Left ventricle myocardium superior (tissue), 1 donor: ENCODE measurements at regions not wholly inside any gene's neighbourhood (a gene's known extent, or its start where the extent isn't known, plus 50 kb on each side); places are given as distances from the start of the nearest gene placed in this dataset.
A peak's percentile ranks its signal among the peaks of the same experiment; 100 is the strongest.

ENCODE experiments used
- ATAC-seq: fragments of 200-7000 bp; cut with Tn5 transposase; one replicate; pipeline ENCODE4 v1.9.1; 2020; ENCODE audit warnings: mild to moderate bottlenecking, moderate library complexity
- DNase-seq: peaks from one replicate; pipeline ENCODE4 v3.0.0-alpha.2; 2020
- intact Hi-C: fragments of 100-400 bp; cut with micrococcal nuclease; formaldehyde crosslinking; loops from one replicate; pipeline ENCODE4 v1.11.0; 2022
- donor health status: DM: no; HTN: yes; CAD: no; lungs with severe emphysema.

- no peak for DNase-seq
- no peak for ATAC-seq
- intact Hi-C loops, result no loop called here
Measured at GRCh38 chr14:29236401-29236800, 469.8 kb downstream of the FOXG1 start.

DNA sequence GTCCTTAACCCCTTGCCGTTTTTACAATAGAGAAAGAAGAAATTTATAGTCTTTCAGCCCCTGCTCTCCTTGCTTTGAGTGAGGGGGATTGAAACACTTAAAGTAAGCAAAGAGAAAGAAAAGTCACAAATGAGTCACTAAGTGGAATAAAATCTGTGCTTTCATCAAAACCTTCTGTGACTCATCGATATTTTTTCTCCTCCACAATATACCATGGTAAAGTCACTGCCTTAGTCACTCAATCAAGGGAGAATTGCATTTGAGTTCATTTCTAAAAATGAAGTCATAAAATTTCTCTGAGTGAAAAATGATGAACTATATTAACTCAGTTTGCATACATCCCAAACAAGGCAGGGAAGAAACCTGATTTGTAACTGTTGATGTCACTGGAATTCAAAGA lies 470.3 kb downstream of the FOXG1 start:
- intact Hi-C loops, result no loop called here
- no peak for ATAC-seq
- DNase-seq, result no peak

GRCh38 chr14:29240066-29240465 lies 473.5 kb downstream of the FOXG1 start:
- intact Hi-C loops, result no loop called here
- ATAC-seq (no peak), DNase-seq (no peak)

DNA sequence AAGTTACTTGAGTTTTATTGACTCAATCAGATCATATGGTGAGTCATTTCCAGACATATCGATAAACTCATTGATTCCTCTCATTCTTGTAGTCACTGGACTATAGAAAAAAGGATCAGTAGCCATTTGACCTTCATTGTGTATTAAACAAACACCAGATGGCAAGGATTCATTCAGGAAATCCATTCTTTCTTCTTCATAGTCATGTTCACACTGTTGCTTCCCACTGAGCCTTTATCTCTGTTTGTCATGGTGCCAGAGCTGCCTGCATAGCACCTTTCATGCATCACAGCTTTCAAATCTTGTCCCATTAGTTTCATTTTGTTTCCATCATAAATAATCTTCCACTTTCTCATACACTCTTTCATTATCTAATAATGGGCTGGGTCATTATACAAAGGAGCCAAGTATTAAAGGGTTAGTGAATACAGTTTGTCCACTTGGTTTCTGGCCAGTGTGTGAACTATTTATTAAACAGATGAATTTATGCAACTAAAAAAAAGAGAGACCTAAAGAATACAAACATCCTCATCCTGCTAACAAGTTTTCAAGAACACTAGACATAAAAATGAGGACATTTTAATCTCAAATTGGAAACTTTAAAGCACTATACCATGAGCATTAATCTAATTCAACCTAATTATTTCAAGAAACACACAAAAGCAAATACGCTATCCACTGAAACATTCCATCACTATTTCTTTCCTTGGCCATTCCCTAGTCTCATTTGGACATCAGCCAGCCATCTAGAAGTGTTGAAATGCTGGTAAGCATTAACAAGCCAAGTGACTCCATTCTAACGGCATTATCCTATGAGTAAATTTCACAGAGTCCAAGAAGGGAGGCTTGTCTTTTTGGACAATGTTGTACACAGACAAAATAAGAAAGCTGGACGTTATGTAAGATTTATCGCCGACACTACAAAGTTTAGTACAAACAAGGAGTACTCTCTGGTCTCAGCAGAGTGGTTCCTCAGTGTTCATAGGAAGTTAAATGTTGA lies 476.5 kb downstream of the FOXG1 start:
- intact Hi-C loops, result no loop called here
- ATAC-seq (peak; percentile 27), DNase-seq (no peak)

DNA sequence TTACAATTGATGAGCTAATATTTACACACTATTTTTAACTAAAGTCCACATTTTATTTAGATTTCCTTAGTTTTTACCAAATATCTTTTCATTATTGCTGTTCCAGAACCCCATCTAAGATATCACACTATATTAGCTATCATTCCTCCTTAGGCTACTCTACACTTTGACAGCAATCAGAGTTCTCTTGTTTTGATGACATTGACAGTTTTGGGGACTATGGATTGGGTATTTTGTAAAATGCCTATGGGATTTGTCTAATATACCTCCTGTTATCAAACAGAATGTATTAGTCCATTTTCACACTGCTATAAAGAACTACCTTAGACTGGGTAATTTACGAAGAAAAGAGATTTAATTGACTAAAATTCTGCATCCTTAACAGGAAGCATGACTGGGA lies 489.1 kb downstream of the FOXG1 start:
- DNase-seq, result no peak
- intact Hi-C loops, result no loop called here
- ATAC-seq, result no peak

- ATAC-seq (no peak), DNase-seq (no peak)
- intact Hi-C loops, result no loop called here
Measured at GRCh38 chr14:29262979-29263378, 496.4 kb downstream of the FOXG1 start.

DNA sequence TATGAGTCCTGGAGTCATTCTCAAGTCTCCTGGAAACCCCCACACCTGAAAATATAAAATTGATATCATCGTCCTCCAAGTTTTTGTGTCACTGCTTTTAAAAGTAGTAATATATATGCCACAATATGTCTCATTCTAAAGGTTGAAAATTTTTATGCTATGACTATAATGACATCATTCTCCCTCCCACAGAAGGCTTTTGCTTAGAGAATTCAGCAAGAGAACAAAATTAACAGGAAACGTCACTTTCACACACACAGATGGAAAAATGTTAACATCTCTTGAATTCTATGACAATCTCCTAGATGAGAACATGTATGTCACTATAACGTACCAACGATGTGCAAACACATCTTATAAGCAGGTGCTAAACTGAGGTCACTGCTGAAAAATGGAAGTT lies 498.3 kb downstream of the FOXG1 start:
- DNase-seq, result no peak
- no peak for ATAC-seq
- intact Hi-C loops, result no loop called here

DNA sequence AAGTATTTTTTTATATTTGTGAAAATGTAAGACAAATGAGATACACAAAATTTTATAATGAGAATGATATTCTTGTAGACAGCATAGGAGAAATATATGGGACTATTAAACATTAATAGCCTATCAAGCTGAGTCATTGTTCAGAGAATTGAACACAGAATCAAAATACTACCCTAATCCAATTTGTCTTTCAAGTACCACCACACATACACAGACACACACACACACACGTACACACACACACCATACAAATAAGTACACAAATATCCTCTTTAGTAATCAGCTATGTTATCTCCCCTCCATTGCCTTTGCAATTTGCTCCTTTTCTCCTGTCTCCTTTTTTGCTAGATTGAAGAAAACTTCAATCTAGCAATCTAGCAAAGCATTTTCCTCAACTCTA lies 499.3 kb downstream of the FOXG1 start:
- intact Hi-C loops, result no loop called here
- ATAC-seq (no peak), DNase-seq (no peak)

- intact Hi-C loops, result no loop called here
- DNase-seq (no peak), ATAC-seq (no peak)
Measured at GRCh38 chr14:29271669-29272068, 505.1 kb downstream of the FOXG1 start.

DNA sequence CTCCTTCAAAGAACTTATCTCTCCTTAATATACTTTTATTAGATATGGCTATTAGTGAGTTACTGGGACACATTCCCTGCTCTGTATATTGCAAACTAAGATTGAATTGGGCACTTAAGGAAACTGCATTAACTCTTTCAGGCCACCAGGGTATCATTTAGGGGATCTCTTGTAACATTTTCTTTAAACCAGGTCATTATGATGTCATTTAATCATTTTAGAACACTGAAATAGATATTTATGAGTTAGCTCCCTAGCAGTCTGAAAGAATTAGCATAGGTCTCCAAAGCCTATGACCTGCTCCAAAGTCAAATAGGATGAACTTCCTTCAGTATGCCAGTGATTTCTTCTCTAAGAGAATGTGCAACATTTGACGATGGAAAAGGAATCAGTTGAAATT lies 506.9 kb downstream of the FOXG1 start:
- no peak for DNase-seq
- intact Hi-C loops, result no loop called here

DNA sequence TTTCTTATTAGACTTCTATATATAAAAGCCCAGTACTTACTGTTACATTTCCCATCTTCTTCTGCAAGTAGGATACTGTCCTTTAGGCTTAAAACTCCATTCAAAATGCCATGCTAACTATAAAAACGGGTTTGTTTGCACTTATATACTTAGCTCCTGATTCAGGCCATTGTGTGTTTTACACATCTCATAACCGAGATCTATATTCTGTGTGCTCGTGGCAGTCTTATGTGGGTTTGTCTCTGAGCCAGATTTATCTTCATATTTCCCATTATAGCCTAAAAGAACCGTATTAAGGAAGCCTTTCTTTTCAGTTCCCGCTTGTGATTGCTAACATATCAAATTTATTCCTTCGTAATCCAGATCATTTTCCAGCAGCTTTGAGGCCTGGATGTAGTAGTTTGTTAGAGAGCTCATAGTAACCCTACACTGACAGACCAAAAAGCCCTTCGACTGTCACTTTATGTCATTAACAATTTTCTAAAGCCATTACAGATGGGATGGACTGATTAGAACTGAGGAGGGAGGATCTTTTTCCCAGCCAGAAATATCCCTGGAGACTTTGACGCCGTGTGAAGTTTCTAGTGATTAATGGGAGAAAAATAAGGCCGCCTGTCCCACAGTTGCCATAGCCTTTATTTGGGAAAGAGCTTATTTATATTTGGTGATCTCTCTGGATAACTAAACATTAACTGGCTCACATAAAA lies 508.5 kb downstream of the FOXG1 start:
- intact Hi-C loops, result no loop called here
- ATAC-seq (no peak), DNase-seq (no peak)

More for the DNA sequence above, 506.9 kb downstream of the FOXG1 start:
- ATAC-seq, result no peak

DNA sequence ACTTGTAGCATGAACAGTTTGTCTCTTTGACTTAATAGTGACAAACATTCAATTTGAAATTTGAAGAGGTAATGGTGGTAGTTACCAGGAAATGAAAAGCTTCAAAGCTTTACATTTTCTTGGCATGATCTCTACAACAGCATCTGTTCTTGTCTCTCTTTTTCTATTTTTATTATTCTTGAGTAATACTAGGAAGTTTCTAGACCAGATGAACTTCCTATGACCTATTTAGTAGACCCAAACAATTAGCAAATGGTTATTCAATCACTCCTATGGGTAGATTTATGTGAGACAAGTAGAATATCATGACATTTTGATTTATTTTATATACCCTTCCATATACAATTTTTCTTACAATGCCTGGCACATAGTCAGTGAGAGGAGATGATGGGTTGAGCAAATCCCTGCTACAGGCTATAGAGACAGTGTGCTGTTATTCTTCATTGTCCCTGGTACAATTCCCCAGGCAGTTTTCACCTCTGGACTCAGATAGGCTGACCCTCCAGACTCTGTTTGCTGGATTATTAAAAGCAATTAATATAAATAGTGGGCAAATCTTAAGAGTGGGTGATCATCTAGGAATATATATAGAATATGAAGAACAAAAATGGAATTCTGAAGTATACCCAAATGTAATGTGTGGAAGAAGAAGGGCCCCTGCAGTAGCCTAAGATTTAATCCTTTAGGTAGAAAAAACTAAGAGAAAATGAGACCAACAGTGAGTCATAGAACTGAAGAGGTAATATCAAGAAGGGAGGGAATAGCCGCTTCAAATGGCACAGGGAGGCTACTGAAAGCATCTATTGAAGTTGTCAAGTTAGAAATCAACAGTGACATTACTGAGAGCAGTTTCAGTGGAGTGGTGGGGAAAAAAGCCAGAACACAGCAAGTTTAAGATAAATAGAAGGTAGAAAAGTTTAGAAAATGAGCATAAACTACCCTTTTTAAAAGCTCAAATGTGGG lies 512.0 kb downstream of the FOXG1 start:
- intact Hi-C loops, result no loop called here
- no peak for ATAC-seq
- no peak for DNase-seq

DNA sequence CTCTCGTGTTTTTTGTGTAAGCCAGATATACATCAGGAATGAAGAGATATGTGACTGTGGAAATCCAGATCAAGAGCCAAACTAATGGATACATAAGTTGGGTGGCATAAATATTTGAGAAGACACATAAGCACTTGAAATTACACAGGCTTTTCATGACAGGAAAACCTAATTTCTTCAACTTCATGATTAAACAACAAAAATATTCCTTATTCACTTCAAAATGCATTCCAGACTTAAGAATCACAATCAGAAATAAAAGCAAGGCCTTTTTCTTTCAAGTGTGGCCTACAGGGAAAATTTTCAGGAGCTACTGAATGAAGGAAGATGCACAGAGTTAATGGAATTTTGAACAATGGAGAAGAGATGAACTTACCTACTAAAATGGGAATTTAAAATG lies 515.6 kb downstream of the FOXG1 start:
- DNase-seq (no peak), ATAC-seq (no peak)
- intact Hi-C loops, result no loop called here

GRCh38 chr14:29290441-29290840 lies 523.9 kb downstream of the FOXG1 start:
- DNase-seq, result no peak
- intact Hi-C loops, result no loop called here
- no peak for ATAC-seq

DNA sequence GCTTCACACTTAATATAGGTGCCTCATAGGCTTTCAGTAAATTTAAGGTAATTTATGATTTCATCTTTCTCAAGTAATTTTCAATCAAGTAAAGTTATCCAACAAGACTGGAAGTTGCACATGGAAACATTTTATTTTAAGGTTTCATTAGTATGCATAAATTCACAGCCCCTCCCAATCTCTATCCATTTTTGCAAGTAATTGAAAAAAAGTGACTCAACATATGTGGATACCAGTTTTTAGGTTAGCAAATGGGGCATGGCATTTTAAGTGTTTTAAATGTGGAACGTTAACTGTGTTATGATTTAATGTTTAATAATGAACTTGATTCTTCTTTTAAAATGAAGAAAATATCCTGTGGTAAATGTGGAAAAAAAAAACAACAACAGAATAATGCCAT lies 532.8 kb downstream of the FOXG1 start:
- no peak for ATAC-seq
- intact Hi-C loops, result no loop called here

GRCh38 chr14:29301571-29301970 lies 535.0 kb downstream of the FOXG1 start:
- ATAC-seq (no peak), DNase-seq (no peak)
- intact Hi-C loops, result no loop called here

More for the DNA sequence above, 532.8 kb downstream of the FOXG1 start:
- no peak for DNase-seq

GRCh38 chr14:29310210-29310609 lies 543.6 kb downstream of the FOXG1 start:
- ATAC-seq (no peak), DNase-seq (no peak)
- intact Hi-C loops, result no loop called here

- ATAC-seq (no peak), DNase-seq (no peak)
- intact Hi-C loops, result no loop called here
Measured at GRCh38 chr14:29310757-29311156, 544.2 kb downstream of the FOXG1 start.

DNA sequence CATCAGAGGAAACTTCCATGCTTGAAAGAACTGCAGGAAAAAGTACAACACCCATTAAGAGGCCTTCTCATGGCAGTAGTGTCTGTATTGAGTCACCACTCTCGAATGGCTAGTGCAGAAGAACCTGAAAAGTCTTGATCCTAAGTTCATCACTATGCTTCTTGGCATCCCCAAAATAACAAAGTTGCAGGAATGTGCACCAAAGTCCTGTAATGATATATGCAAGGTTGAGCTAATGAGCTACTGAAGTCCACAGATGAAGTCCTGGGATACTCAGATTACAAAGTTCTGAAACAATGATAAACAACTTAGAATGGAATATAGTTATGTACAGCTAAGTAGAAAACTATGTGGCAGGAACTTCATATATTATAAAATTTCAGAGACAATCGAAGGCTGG lies 545.4 kb downstream of the FOXG1 start:
- DNase-seq, result no peak
- no peak for ATAC-seq

More for the DNA sequence above, 545.4 kb downstream of the FOXG1 start:
- intact Hi-C loops, result no loop called here
